ENCODE measurements at regions not wholly inside any gene's neighbourhood (a gene's known extent, or its start where the extent isn't known, plus 50 kb on each side); places are given as distances from the start of the nearest gene placed in this dataset.

- no peaks in the 10 kb centered on the region for H3K4me1 ChIP-seq
Observed at GRCh38 chr4:107318078-107318477, 282.0 kb upstream of the DKK2 start.

GRCh38 chr4:107317611-107318010, 281.5 kb upstream of the DKK2 start:
- H3K27me3 ChIP-seq = no peaks in the 10 kb centered on the region
- no peaks in the 10 kb centered on the region for H3K4me1 ChIP-seq
- no peak overlapping the region for H3K4me3 ChIP-seq
- H3K27ac ChIP-seq = no peak overlapping the region
- H3K36me3 ChIP-seq = no peaks in the 10 kb centered on the region
- TF ChIP-seq POLR2A (IDR thresholded peaks at IDR 0.05) = no peak
- TF ChIP-seq CTCF (IDR thresholded peaks at IDR 0.05) = no peak
- no peak for TF ChIP-seq POLR2AphosphoS5 (IDR thresholded peaks at IDR 0.05; ENCODE audit: insufficient read depth in 1 of 2, low read depth in 1 of 2)
- no peak for DNase-seq (ENCODE audit: extremely low spot score in 2 of 2)
- H3K9me3 ChIP-seq = no peaks in the 10 kb centered on the region
- intact Hi-C loops (cut with DNase I) = no loop called here

More at GRCh38 chr4:107318078-107318477, 282.0 kb upstream of the DKK2 start:
- TF ChIP-seq POLR2AphosphoS5 (IDR thresholded peaks at IDR 0.05; ENCODE audit: insufficient read depth in 1 of 2, low read depth in 1 of 2) (no peak), POLR2A (IDR thresholded peaks at IDR 0.05) (no peak), CTCF (IDR thresholded peaks at IDR 0.05) (no peak)
- no peak overlapping the region for H3K27ac ChIP-seq
- intact Hi-C loops (cut with DNase I) = no loop called here
- no peaks in the 10 kb centered on the region for H3K27me3 ChIP-seq
- H3K4me3 ChIP-seq = no peak overlapping the region
- no peaks in the 10 kb centered on the region for H3K36me3 ChIP-seq
- H3K9me3 ChIP-seq = no peaks in the 10 kb centered on the region
- no peak for DNase-seq (ENCODE audit: extremely low spot score in 2 of 2)

- no peak for TF ChIP-seq CTCF (IDR thresholded peaks at IDR 0.05)
- TF ChIP-seq POLR2AphosphoS5 (IDR thresholded peaks at IDR 0.05; ENCODE audit: insufficient read depth in 1 of 2, low read depth in 1 of 2) = no peak
- no peak for TF ChIP-seq POLR2A (IDR thresholded peaks at IDR 0.05)
- intact Hi-C loops (cut with DNase I) = no loop called here
- no peak overlapping the region for H3K4me3 ChIP-seq
- DNase-seq (ENCODE audit: extremely low spot score in 2 of 2) = no peak
- H3K27ac ChIP-seq = no peak overlapping the region
- H3K4me1 ChIP-seq = no peaks in the 10 kb centered on the region
- H3K27me3 ChIP-seq = no peaks in the 10 kb centered on the region
- H3K36me3 ChIP-seq = no peaks in the 10 kb centered on the region
- no peaks in the 10 kb centered on the region for H3K9me3 ChIP-seq
Observed at GRCh38 chr4:107315584-107315983, 279.5 kb upstream of the DKK2 start.

GRCh38 chr4:107314156-107314555, 278.0 kb upstream of the DKK2 start:
- TF ChIP-seq POLR2A (IDR thresholded peaks at IDR 0.05) (no peak), CTCF (IDR thresholded peaks at IDR 0.05) (no peak), POLR2AphosphoS5 (IDR thresholded peaks at IDR 0.05; ENCODE audit: insufficient read depth in 1 of 2, low read depth in 1 of 2) (no peak)
- Histone ChIP-seq H3K9me3 (no peaks in the 10 kb centered on the region), H3K27me3 (no peaks in the 10 kb centered on the region), H3K36me3 (no peaks in the 10 kb centered on the region), H3K27ac (no peak overlapping the region), H3K4me3 (no peak overlapping the region), H3K4me1 (no peaks in the 10 kb centered on the region)
- intact Hi-C loops (cut with DNase I) = no loop called here
- no peak for DNase-seq (ENCODE audit: extremely low spot score in 2 of 2)

GRCh38 chr4:107312366-107312765, 276.3 kb upstream of the DKK2 start:
- Histone ChIP-seq H3K36me3 (no peaks in the 10 kb centered on the region), H3K27ac (no peak overlapping the region), H3K27me3 (no peaks in the 10 kb centered on the region), H3K4me1 (no peaks in the 10 kb centered on the region), H3K4me3 (no peak overlapping the region), H3K9me3 (no peaks in the 10 kb centered on the region)
- intact Hi-C loops (cut with DNase I) = no loop called here
- no peak for DNase-seq (ENCODE audit: extremely low spot score in 2 of 2)
- TF ChIP-seq POLR2AphosphoS5 (IDR thresholded peaks at IDR 0.05; ENCODE audit: insufficient read depth in 1 of 2, low read depth in 1 of 2) (no peak), POLR2A (IDR thresholded peaks at IDR 0.05) (no peak), CTCF (IDR thresholded peaks at IDR 0.05) (no peak)
